ENCODE measurements at regions not wholly inside any gene's neighbourhood (a gene's known extent, or its start where the extent isn't known, plus 50 kb on each side); places are given as distances from the start of the nearest gene placed in this dataset.

DNA sequence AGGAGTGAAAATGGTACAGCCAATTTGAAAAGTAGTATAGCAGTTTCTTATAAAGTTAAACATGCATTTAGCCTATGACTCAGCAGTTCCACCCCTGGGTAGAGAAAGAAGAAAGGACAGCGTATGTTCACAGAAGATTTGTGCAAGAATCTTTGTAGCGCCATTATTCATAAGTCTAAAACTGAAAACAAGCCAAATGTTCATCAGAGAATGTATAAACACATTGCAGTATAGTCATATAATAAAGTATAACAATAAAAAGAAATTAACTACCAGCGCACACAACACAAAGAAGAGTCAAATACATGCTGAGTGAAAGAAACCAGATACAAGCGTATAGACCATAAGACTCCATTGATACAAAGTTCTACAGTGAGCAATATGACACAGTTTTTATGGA is 294.0 kb downstream of the SAMD5 start:
- TF ChIP-seq POLR2A (IDR thresholded peaks at IDR 0.05): no peak
- TF ChIP-seq, protein P1, sequence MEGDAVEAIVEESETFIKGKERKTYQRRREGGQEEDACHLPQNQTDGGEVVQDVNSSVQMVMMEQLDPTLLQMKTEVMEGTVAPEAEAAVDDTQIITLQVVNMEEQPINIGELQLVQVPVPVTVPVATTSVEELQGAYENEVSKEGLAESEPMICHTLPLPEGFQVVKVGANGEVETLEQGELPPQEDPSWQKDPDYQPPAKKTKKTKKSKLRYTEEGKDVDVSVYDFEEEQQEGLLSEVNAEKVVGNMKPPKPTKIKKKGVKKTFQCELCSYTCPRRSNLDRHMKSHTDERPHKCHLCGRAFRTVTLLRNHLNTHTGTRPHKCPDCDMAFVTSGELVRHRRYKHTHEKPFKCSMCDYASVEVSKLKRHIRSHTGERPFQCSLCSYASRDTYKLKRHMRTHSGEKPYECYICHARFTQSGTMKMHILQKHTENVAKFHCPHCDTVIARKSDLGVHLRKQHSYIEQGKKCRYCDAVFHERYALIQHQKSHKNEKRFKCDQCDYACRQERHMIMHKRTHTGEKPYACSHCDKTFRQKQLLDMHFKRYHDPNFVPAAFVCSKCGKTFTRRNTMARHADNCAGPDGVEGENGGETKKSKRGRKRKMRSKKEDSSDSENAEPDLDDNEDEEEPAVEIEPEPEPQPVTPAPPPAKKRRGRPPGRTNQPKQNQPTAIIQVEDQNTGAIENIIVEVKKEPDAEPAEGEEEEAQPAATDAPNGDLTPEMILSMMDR (IDR thresholded peaks at IDR 0.05): no peak
- 80 to 84% methylated on average over 4 of the region's 4 CpGs for WGBS, 2 donors
- intact Hi-C loops (cut with DNase I; ENCODE audit: low total_unique reads): no loop called here
- no peak for DNase-seq (ENCODE audit: low spot score in 2 of 2)
- H3K4me3 ChIP-seq (ENCODE audit: low read depth, poor library complexity, severe bottlenecking): no peak overlapping the region

DNA sequence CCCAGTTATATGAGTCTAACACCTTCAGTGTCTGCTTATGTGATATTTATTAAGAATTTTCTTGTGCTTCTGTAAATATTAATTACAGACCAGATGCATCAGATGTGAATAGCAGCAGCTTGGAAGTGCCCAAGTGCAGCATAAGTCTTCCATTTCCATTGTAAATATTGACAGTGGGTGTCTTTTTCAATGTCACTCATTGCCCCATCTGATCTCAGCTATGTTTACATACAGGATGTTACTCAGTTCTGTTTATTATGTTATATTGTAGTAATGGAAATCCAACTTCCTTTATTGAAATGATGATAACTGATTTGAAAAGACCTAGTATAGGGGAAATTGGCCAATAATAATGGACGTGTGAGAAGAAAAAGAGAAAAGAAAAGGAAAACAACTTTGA is 296.7 kb downstream of the SAMD5 start:
- no peak overlapping the region for H3K4me3 ChIP-seq (ENCODE audit: low read depth, poor library complexity, severe bottlenecking)
- no peak for DNase-seq (ENCODE audit: low spot score in 2 of 2)
- TF ChIP-seq POLR2A (IDR thresholded peaks at IDR 0.05): no peak
- TF ChIP-seq, protein P1 (IDR thresholded peaks at IDR 0.05): no peak
- intact Hi-C loops (cut with DNase I; ENCODE audit: low total_unique reads): no loop called here
- WGBS, 2 donors: 76 to 79% methylated on average over 1 of the region's 1 CpG

DNA sequence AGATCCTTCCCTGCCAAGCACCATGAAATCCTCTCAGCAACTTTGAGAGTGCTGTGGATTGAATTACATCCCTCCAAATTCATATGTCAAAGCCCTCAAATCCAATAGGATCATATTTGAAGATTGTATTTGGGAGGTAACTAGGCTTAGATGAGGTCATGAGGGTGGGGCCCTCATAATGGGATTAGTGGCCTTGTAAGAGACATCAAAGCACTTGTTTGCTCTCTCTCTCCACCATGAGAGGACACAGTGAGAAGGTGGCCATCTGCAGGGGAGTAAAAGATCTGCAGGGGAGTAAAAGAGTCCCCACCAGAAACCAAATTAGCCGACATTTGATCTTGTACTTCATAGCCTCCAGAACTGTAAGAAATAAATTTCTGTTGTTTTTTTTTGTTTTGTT is 298.2 kb downstream of the SAMD5 start:
- intact Hi-C loops (cut with DNase I; ENCODE audit: low total_unique reads): no loop called here
- TF ChIP-seq, protein P1 (IDR thresholded peaks at IDR 0.05): no peak
- no peak for TF ChIP-seq POLR2A (IDR thresholded peaks at IDR 0.05)
- DNase-seq (ENCODE audit: low spot score in 2 of 2): no peak
- 89 to 94% methylated on average over 1 of the region's 1 CpG for whole genome bisulfite sequencing, 2 donors
- no peak overlapping the region for H3K4me3 ChIP-seq (ENCODE audit: low read depth, poor library complexity, severe bottlenecking)

DNA sequence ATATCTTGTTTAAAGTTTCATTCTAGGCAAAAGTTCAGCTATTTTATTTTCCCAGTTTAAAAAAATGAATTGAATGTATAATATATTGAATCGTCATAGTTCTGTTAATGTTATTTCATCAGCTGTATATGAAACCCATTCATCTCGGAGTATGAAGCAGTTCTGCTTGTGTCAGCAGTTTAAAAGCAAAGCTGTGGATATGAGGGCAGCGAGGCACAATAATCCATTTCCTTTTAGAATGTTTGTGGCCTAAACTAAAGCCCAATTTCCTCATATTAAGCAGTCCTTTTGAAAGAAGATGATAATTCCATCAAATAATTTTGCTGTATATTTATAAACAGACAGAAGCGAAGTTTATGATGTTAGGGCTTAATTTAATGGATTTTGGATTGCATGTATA is 300.1 kb downstream of the SAMD5 start:
- WGBS, 2 donors: 66 to 73% methylated on average over 4 of the region's 4 CpGs
- TF ChIP-seq, protein P1 (IDR thresholded peaks at IDR 0.05): no peak
- no peak for TF ChIP-seq POLR2A (IDR thresholded peaks at IDR 0.05)
- H3K4me3 ChIP-seq (ENCODE audit: low read depth, poor library complexity, severe bottlenecking): no peak overlapping the region
- intact Hi-C loops (cut with DNase I; ENCODE audit: low total_unique reads): no loop called here
- no peak for DNase-seq (ENCODE audit: low spot score in 2 of 2)

DNA sequence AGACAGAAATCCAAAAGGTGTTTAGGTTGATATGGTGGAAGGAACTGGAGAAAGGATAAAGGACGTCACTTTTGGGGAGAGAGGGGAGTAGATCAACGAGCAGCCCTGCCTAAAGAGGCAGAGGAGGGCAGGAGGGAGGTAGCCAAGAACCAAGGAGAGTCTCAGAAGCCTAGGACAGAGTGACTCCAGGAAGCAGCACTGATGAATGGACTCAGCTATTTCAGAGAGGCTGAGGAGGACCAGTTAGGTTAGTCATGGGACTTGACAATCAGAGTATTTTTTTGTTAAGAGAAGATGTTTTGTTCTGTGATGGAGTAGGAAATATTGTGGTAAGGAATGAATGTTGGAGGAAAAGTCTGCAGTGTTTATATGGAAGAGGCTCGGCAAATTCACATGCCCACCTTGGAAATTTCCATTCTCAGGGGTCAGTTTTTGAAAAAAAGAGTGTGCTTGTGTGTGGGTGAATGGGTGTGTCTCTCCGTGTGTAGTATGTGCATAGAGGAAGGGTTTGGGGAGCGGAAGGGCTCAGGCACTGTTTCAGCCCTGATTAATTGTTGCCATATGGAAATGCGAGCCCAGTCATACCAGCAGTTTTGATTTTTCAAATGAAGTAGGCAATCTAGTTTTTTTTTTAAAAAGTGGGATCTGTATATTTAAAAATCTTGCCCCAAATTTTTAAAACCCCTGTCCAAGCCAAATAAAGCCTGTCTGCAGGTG is 303.6 kb downstream of the SAMD5 start:
- no peak for DNase-seq (ENCODE audit: low spot score in 2 of 2)
- TF ChIP-seq, protein P1 (IDR thresholded peaks at IDR 0.05): no peak
- no peak for TF ChIP-seq POLR2A (IDR thresholded peaks at IDR 0.05)
- WGBS, 2 donors: 55 to 66% methylated on average over 6 of the region's 6 CpGs

More for the DNA sequence above, 303.6 kb downstream of the SAMD5 start:
- no peak overlapping the region for H3K4me3 ChIP-seq (ENCODE audit: low read depth, poor library complexity, severe bottlenecking)
- intact Hi-C loops (cut with DNase I; ENCODE audit: low total_unique reads): no loop called here
